Stimulated activated CD4-positive, alpha-beta T cell treated with anti-CD3 and anti-CD28 coated beads, Interleukin-4, amount 100 ng/mL, for 4 hours (primary cell): ENCODE measurements at regions not wholly inside any gene's neighbourhood (a gene's known extent, or its start where the extent isn't known, plus 50 kb on each side); places are given as distances from the start of the nearest gene placed in this dataset.

ENCODE experiments used
- DNase-seq, 2 experiments: peaks; one replicate each; pipeline ENCODE4 v3.0.0-alpha.2; 2020

- no peak for DNase-seq
Observed at GRCh38 chr4:4625488-4625887, 83.6 kb upstream of the STX18 start.

DNA sequence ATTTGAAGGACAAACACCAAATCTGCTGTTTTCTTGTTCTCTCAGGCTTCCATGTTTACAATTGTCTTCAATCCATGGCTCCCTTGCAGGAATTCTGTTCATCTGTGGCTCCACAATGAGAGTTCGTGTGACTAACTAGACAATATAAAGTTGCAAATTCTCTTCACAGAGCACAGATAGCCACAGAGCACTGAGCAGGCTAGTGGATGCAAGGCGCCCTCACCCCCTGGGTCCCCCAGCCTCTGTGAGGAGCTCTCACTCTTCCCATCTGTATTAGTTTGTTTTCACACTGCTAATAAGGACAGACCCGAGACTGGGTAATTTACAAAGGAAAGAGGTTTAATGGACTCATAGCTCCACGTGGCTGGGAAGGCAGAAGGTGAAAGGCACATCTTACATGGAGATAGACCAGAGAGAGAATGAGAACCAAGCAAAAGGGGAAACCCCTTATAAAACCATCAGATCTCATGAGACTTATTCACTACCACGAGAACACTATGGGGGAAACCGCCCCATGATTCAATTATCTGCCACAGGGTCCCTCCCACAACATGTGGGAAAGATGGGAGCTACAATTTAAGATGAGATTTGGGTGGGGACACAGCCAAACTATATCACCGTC, 82.5 kb upstream of the STX18 start:
- DNase-seq, result no peak

DNA sequence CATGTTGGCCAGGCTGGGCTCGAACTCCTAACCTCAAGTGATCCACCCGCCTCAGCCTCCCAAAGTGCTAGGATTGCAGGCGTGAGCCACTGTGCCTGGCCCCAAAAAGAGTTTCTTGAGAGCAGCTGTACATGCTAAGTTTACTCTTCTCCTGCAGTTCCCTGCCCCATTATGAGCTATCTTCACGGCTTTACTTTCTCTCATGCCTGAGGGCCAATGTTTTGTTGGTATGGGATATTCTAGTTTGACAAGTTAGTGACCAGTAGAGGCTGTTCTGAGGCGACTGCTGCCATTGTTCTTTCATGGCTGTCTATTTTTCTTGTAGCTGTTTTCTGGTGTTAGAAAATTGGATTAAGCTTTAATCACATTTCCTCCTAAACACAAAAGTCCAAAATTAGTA, 78.0 kb upstream of the STX18 start:
- DNase-seq, result no peak

- DNase-seq, result no peak
Observed at GRCh38 chr4:4618847-4619246, 77.0 kb upstream of the STX18 start.

DNA sequence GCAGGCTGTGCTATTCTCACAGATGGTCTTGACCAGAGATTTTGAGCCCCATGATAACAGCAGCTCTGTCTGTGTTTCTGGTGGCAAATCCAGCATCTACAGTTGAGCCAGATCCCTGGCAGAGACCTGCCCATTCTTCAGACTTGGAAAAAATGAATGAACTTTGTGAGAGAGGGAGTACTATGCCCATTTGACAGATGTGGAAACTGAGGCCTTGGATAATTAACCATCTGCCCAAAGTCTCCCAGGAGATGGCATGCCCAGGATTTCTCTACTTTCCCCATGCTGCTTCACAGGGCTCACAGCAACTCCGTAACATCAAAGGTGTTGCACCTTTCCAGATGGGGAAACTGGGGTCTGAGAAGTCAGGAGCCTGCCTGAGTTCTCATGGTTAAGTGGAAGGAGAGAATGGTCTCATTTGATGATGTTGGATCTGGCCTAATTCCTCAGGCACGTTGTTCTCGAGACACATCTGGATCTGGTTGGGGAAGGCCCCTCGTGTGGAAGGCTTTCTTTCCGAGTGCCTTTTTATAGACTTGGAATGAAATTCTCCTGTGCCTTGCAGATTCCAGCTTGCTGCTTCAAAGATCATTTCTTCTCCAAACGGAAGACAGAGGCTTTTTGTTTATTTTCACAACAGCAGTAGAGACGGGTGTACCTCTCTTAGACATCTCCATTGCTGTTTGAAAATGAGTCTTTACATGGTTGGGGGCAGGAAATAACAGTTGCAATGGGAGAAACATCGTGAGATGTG, 73.3 kb upstream of the STX18 start:
- no peak for DNase-seq

DNA sequence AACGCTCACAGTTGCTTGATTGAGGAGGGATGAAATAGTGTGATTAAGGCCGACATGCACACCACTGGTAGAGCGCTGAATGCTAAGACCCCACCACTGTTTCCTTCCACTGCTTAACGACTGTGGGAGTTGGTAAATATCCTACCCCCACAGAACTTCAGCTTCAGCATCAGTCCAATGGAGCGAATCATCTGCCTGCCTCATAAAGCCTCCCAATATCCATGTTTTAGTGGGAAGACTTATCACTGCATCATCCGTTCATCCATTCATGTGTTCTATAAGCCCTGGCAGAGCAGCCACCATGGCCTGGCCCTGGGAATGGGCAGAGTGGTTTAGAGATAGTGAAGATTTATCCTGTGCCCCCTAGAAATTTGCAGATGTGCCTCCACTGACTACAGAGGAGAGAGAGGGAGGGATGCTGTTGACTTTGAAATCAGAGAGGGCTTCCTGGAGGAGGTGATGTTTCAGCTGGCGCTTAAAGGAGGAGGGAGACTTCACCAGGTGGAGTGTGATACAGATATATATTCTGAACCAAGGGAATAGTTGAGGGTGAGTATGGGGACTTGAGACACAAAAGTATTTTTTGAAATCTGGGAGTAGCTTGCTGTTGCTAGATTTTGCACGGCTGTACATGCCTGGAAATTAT, 71.9 kb upstream of the STX18 start:
- no peak for DNase-seq

DNA sequence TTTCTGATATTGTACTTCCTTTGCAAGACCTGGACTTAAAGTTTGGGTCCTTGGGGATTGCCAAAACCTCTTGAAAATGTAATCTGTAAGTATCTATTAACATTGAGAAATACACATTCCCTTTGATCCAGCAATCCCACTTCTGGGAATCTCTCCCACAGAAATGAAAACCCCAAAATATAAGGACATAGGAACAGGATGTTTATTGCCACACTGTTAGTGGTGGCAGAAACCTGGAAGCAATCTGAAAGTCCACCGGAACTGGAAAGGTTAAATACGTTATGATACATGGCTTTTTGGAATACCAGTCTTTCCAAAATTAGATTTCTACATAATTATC, 71.2 kb upstream of the STX18 start:
- DNase-seq, result no peak

DNA sequence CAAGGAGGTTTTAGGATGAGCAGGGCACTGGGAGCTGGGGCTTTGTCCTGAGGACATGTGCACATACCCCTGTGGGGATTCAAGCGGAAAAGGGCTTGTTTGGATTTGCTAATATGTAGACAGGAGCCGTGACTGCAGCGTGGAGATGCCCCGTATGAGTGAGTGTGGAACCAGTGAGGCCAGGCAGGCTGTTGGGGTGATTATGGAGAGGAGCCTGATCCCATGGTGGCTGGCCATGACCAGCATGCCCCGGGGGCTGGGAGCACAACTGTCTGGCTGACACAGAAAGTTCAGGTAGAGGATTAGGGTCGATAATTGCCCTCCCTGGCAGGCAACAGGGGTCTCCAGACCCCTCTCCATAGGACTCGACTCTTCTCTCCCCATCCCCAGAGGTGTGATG, 68.8 kb upstream of the STX18 start:
- DNase-seq, result no peak

DNA sequence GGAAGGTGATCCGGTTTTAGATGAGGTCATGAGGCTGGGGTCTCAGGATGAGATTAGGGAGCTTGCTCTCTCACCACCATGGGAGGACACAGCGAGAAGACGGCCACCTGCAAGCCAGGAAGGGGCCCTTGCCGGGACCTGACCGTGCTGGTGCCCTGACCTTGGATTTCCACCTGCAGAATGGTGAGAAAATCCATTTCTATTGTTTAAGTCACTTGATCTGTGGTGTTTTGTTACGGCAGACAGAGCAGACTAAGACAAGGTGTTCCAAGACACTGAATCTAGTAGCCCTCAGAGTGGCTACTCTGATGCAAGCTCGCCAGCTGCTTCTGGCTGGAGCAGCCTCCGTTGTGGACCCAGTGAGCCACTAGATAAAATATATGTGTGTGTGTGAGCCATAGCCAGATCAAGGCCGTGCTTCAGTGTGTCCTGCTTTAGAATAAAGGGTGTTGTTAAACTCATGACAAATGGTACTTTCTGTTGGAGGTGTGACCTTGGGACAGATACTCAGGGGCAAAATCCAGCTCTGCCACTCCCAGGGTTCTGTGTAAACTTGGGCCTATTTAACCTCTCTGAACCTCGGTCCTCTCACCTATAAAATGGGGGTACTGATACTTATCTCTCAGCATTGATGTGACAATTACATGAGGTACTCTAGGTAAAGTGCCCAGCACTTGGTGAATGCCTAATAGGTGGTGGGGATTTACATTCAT, 67.9 kb upstream of the STX18 start:
- no peak for DNase-seq

DNA sequence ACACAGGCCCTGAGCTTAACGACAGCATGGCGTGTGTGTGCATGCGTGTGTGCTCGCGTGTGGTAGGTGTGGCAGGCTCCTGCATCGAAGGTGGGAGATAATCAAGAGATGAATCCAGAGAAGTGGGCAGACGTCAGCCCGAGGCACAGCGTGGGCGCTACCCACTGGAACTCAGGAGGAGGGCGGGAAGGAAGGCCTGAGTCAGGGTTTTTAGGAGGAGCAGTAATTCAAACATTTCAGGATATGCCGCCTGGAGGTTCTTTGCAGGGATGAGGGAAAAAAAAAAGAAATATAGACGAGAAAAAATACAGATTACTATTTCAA, 66.3 kb upstream of the STX18 start:
- DNase-seq, result no peak

DNA sequence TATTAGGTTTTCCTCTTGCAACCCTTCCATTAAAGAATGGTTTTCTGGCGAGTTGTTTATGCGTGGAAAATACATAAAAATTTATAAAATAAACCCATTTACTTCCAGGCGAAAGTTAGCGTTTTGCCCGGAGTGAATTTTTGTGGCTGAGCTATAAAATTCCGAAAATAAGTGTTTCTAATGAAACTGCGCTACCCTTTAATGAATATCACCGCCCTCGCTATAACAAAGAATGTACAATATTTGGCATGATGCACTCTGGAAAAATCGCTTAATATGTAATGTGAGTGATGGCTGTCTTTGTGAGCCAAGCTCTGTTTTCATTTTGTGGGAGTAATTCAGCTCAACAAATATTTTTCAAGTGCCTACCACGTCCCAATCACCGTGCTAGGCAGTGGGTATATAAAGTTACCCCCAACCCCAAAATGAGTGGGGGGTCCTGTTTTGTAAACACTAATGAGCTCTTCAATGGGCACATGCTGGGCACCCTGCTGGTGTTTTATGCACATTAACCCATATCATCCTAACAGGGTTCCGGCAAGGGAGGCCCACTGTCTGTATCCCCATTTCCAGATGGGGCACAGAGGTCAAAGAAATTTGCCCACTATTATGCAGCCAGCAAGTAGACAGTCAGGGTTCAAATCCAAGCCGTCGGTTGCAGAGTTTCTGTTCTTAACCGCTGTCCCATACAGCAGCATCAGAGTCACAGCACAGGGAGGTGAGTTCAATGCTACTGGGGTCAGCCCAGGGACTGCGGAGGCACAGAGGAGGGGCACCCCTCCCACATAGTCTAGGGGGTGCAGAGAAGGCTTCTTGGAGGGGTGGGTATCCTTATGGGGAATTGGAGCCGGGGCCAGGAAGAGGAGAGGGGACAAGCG, 65.7 kb upstream of the STX18 start:
- no peak for DNase-seq

- DNase-seq, result no peak
Observed at GRCh38 chr4:4606321-4606720, 64.5 kb upstream of the STX18 start.

- no peak for DNase-seq
Observed at GRCh38 chr4:4605849-4606248, 64.0 kb upstream of the STX18 start.

GRCh38 chr4:4603592-4603991, 61.7 kb upstream of the STX18 start:
- DNase-seq, result no peak

GRCh38 chr4:4603067-4603466, 61.2 kb upstream of the STX18 start:
- DNase-seq, result no peak

GRCh38 chr4:4602468-4602867, 60.6 kb upstream of the STX18 start:
- no peak for DNase-seq

GRCh38 chr4:4601803-4602369, 60.0 kb upstream of the STX18 start:
- DNase-seq, result no peak

- no peak for DNase-seq
Observed at GRCh38 chr4:4599481-4600275, 57.8 kb upstream of the STX18 start.

DNA sequence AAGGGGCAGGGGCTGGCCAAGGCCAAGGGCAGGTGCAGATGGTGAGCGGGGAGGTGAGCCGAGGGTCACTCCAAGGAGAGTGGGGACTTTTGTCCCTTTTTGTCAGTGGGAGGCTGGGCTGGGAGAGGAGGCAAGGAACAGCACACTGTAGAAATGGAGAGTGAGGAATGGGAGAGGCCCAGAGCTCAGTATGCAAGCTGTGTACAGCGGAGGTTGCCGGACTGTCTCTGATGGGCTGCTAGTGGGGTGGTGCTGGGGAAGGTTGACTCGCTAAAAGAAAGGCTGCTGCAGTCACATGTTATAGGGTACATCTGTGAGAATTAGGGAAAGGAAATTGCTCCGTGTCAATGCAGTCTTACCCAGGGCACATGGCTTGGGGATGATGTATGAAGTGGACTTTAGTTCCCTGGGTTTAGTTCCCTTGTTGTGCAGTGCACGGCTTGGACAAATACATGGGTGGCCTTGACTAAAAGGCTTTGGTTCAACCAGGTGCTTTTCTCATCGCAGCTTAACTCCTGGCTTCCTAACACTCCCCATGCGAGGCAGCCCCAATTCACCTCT, 57.1 kb upstream of the STX18 start:
- DNase-seq, result no peak

DNA sequence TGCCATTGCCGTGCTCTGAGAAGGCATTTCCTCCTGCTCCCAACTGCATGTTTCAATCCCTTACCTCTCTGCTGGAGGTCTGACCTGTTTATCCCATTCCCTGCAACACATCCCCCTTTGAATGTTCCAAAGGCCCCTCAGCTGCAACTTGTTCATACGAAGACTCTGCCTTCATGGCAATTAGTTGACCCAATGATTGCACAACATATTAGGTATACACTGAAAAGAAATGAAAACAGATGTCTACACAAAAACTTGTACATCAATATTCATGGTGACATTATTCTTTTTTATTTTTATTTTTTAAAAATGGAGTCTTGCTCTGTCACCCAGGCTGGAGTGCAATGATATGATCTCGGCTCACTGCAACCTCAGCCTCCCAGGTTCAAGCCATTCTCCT, 54.9 kb upstream of the STX18 start:
- no peak for DNase-seq

DNA sequence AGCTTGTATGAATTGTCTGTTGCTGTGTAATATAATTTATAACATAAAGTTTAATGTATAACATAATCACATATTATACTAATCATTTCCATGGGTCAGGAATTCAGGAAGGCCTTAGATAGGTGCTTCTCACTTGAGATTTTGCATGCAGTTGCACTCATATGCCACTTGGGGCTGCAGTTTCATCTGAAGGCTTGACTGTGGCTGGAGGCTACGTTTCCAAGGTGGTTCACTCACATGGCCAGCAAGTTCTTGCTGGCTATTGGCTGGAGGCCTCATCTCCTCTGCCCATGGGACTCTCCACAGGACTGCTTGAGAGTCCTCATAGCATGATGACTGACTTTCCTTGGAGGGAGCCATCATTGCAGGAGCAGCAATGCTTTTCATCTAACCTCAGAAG, 53.4 kb upstream of the STX18 start:
- DNase-seq, result no peak
